ENCODE measurements at regions not wholly inside any gene's neighbourhood (a gene's known extent, or its start where the extent isn't known, plus 50 kb on each side); places are given as distances from the start of the nearest gene placed in this dataset.

- intact Hi-C loops (cut with DNase I, micrococcal nuclease): no loop called here
- TF ChIP-seq, protein P1, sequence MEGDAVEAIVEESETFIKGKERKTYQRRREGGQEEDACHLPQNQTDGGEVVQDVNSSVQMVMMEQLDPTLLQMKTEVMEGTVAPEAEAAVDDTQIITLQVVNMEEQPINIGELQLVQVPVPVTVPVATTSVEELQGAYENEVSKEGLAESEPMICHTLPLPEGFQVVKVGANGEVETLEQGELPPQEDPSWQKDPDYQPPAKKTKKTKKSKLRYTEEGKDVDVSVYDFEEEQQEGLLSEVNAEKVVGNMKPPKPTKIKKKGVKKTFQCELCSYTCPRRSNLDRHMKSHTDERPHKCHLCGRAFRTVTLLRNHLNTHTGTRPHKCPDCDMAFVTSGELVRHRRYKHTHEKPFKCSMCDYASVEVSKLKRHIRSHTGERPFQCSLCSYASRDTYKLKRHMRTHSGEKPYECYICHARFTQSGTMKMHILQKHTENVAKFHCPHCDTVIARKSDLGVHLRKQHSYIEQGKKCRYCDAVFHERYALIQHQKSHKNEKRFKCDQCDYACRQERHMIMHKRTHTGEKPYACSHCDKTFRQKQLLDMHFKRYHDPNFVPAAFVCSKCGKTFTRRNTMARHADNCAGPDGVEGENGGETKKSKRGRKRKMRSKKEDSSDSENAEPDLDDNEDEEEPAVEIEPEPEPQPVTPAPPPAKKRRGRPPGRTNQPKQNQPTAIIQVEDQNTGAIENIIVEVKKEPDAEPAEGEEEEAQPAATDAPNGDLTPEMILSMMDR (IDR thresholded peaks at IDR 0.05): no peak
- H3K36me3 ChIP-seq (ENCODE audit: low read depth): no peaks in the 10 kb centered on the region
These were observed 616.8 kb upstream of the VRK2 start for GRCh38 chr2:57429831-57430230.

GRCh38 chr2:57432528-57432927, 614.1 kb upstream of the VRK2 start:
- intact Hi-C loops (cut with DNase I, micrococcal nuclease): no loop called here
- TF ChIP-seq, protein P1 (IDR thresholded peaks at IDR 0.05): no peak
- H3K4me3 ChIP-seq: no peak overlapping the region
- no peaks in the 10 kb centered on the region for H3K9me3 ChIP-seq
- no peaks in the 10 kb centered on the region for H3K4me1 ChIP-seq (ENCODE audit: low read depth)
- ATAC-seq (no peak), DNase-seq (no peak)
- H3K36me3 ChIP-seq (ENCODE audit: low read depth): no peaks in the 10 kb centered on the region

More at GRCh38 chr2:57429831-57430230, 616.8 kb upstream of the VRK2 start:
- Histone ChIP-seq H3K4me3 (no peak overlapping the region), H3K4me1 (ENCODE audit: low read depth) (no peaks in the 10 kb centered on the region), H3K9me3 (no peaks in the 10 kb centered on the region)
- DNase-seq (no peak), ATAC-seq (no peak)

DNA sequence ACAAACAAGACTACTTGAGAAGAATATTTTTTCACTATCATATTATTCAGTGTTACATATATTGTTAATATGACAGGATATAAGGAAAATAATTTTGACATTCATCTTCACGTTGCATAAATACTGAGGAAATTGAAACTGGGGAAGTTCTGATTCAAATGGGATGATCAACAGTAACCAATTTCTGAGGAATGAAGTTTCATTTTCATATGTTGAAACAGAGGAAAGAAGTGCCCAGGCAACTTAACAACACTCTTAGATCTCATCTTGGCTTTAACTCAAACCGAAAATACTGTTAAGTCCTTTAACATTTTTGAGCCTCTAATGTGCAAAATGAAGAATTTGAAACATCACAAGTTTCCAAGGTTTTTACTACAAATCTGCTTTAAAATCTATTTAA, 612.2 kb upstream of the VRK2 start:
- intact Hi-C loops (cut with DNase I, micrococcal nuclease): no loop called here
- no peak for ATAC-seq
- TF ChIP-seq, protein P1 (IDR thresholded peaks at IDR 0.05): no peak

DNA sequence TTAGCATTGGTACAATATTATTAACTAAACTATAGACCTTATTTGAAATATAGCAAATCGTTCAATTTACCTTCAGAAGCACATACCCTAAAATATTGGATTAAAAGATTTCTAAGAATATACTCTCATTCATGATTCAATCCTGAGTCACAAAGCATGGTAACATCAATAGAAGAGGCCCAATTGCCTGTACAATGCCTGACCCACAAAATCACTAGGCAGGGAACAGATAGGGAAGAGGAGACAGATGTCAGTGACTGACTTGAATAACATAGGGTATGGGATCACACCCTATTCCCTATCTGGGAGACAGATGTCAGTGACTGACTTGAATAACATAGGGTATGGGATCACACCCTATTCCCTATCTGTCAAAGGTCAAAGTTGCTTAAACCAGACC, 611.6 kb upstream of the VRK2 start:
- intact Hi-C loops (cut with DNase I, micrococcal nuclease): no loop called here
- H3K4me3 ChIP-seq: no peak overlapping the region
- no peaks in the 10 kb centered on the region for H3K4me1 ChIP-seq (ENCODE audit: low read depth)
- ATAC-seq (no peak), DNase-seq (no peak)
- H3K9me3 ChIP-seq: no peaks in the 10 kb centered on the region
- TF ChIP-seq, protein P1 (IDR thresholded peaks at IDR 0.05): no peak
- no peaks in the 10 kb centered on the region for H3K36me3 ChIP-seq (ENCODE audit: low read depth)

More for the DNA sequence above, 612.2 kb upstream of the VRK2 start:
- no peaks in the 10 kb centered on the region for H3K36me3 ChIP-seq (ENCODE audit: low read depth)
- H3K9me3 ChIP-seq: no peaks in the 10 kb centered on the region
- H3K4me1 ChIP-seq (ENCODE audit: low read depth): no peaks in the 10 kb centered on the region
- no peak overlapping the region for H3K4me3 ChIP-seq
- no peak for DNase-seq

DNA sequence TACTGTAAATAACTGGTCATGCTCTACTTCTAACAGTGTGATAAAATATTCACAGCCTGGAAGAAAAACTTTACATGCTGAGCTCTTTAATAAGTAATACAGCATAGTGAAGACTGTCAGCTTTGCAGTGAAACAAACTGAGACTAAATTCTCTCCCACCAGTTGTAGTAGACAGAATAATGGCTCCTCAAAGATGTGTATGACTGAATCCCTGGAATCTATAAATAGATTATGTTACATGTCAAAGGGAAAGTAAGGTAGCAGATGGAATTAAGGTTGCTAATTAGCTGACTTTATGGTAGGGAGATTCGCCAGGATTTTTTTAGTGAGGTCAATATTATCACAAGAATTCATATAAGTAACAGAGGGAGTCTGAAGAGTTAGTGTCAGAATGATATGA, 609.5 kb upstream of the VRK2 start:
- DNase-seq (no peak), ATAC-seq (no peak)
- intact Hi-C loops (cut with DNase I, micrococcal nuclease): no loop called here
- Histone ChIP-seq H3K4me1 (ENCODE audit: low read depth) (no peaks in the 10 kb centered on the region), H3K36me3 (ENCODE audit: low read depth) (no peaks in the 10 kb centered on the region), H3K4me3 (no peak overlapping the region), H3K9me3 (no peaks in the 10 kb centered on the region)
- TF ChIP-seq, protein P1 (IDR thresholded peaks at IDR 0.05): no peak

- ATAC-seq (no peak), DNase-seq (no peak)
- intact Hi-C loops (cut with DNase I, micrococcal nuclease): no loop called here
- no peak overlapping the region for H3K4me3 ChIP-seq
- no peaks in the 10 kb centered on the region for H3K4me1 ChIP-seq (ENCODE audit: low read depth)
- H3K36me3 ChIP-seq (ENCODE audit: low read depth): no peaks in the 10 kb centered on the region
- H3K9me3 ChIP-seq: no peaks in the 10 kb centered on the region
- TF ChIP-seq, protein P1 (IDR thresholded peaks at IDR 0.05): no peak
These were observed 606.2 kb upstream of the VRK2 start for GRCh38 chr2:57440437-57440836.
